BE2C (cell line): ENCODE measurements at regions not wholly inside any gene's neighbourhood (a gene's known extent, or its start where the extent isn't known, plus 50 kb on each side); places are given as distances from the start of the nearest gene placed in this dataset.
"Not testable (repeated sequence)": the region's sequence is repeated elsewhere in the genome, so short reads cannot be mapped to it uniquely, and the experiment has no call there.

Experiments used
- DNase-seq: peaks from one replicate; pipeline ENCODE4 v3.0.0-alpha.2; 2020
- H3K27me3 ChIP-seq: fragments of 250-450 bp; sonication (Bioruptor Pico); 2 replicates; pipeline ENCODE4 v1.5.1; 2020; ENCODE audit warnings: mild to moderate bottlenecking
- H3K36me3 ChIP-seq: fragments of 250-450 bp; sonication (Bioruptor Pico); 2 replicates; pipeline ENCODE4 v1.5.1; 2020; ENCODE audit warnings: mild to moderate bottlenecking
- H3K4me1 ChIP-seq: fragments of 250-450 bp; sonication (Bioruptor Pico); 2 replicates; pipeline ENCODE4 v1.5.1; 2020
- H3K4me3 ChIP-seq: 2 replicates; pipeline ENCODE4 v1.5.1; 2011; ENCODE audit warnings: low read depth, low read length
- H3K9me3 ChIP-seq: fragments of 250-450 bp; sonication (Bioruptor Pico); 2 replicates; pipeline ENCODE4 v1.5.1; 2020
- CTCF ChIP-seq: IDR thresholded peaks from 2 replicates; pipeline ENCODE4 v1.5.1; 2012; ENCODE audit warnings: mild to moderate bottlenecking, low read depth, low read length

DNA sequence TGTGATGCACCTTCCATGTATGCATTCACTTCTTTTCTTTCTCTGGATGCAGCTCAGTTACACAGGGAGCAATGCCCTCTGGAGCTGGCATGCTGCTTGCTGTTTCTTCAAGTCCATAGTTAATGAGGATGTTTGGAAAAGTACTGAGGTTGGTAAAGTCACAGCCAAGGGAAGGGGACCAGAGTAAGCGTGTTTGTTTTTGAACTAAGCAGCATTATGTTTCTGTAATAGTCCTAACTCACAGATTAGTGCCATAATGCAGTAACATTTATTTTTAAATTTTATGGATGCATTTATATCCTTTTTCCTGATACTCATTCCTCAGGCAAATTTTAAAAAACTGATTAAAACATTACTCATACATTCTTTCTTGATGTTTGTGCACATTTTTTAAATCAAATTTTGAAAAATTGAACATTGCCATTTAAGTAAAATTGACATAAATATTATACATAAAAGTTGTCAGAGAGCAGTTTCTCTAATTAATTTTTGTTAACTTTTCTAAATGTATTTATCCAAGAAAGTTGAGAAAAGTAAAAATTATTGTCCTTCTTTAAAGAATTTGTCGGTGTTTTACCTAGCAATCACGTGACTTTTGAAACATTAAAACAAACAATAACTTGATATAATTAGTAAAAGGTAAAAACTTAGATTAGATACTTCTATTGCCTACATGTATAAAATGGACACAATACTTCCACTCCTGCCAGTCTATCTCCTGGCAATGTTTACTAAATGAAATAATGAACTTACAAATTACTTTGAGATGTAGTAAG is 659.6 kb upstream of the ANKRD30A start:
- Histone ChIP-seq H3K27me3 (no peaks in the 10 kb centered on the region), H3K9me3 (no peaks in the 10 kb centered on the region), H3K4me3 (no peak overlapping the region), H3K4me1 (no peaks in the 10 kb centered on the region), H3K36me3 (no peaks in the 10 kb centered on the region)
- TF ChIP-seq CTCF, result no peak
- no peak for DNase-seq

DNA sequence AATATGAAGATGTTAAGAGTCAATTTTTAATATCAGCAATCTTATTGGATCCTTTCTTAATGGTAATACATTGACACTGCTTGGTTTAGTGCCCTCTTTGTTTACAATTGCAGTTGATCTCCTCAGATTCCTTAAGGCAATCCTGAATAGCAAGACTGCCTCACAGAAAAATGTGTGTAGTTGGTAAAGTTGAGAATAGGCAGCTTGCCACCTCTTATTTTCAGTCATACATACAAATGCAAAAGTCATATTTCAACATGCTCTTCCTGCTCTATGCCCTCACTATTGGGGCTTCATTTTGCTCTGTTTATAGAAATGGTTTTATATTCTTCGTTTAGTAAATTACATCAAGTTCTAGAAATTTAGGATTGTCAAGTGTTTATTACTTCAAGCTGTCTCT is 661.1 kb upstream of the ANKRD30A start:
- H3K36me3 ChIP-seq, result no peaks in the 10 kb centered on the region
- no peak overlapping the region for H3K4me3 ChIP-seq
- no peaks in the 10 kb centered on the region for H3K4me1 ChIP-seq
- no peak for DNase-seq
- H3K27me3 ChIP-seq, result no peaks in the 10 kb centered on the region
- H3K9me3 ChIP-seq, result no peaks in the 10 kb centered on the region
- TF ChIP-seq CTCF, result no peak

- Histone ChIP-seq H3K27me3 (no peaks in the 10 kb centered on the region), H3K9me3 (no peaks in the 10 kb centered on the region), H3K36me3 (no peaks in the 10 kb centered on the region), H3K4me3 (no peak overlapping the region), H3K4me1 (no peaks in the 10 kb centered on the region)
- TF ChIP-seq CTCF, result no peak
- DNase-seq, result no peak
Measured at GRCh38 chr10:36463390-36463789, 662.0 kb upstream of the ANKRD30A start.

- no peaks in the 10 kb centered on the region for H3K27me3 ChIP-seq
- H3K4me3 ChIP-seq, result no peak overlapping the region
- no peaks in the 10 kb centered on the region for H3K9me3 ChIP-seq
- H3K4me1 ChIP-seq, result no peaks in the 10 kb centered on the region
- DNase-seq, result no peak
- no peak for TF ChIP-seq CTCF
- no peaks in the 10 kb centered on the region for H3K36me3 ChIP-seq
Measured at GRCh38 chr10:36462194-36462593, 663.2 kb upstream of the ANKRD30A start.

DNA sequence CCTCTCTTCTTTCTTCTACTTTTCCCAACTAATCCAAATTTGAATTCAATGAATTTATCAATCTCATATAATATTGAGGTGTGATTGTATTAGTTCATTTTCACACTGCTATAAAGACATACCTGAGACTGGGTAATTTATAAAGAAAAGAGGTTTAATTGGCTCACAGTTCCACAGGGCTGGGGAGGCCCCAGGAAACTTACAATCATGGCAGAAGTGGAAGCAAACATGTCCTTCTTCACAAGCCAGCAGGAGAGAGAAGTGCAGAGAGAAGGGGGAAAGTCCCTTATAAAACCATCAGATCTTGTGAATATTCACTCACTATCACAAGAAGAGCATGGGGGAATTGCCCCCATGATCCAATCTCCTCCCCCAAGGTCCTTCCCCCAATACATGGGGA is 667.0 kb upstream of the ANKRD30A start:
- not testable (repeated sequence) for DNase-seq, H3K9me3 ChIP-seq, H3K4me3 ChIP-seq, H3K36me3 ChIP-seq, H3K27me3 ChIP-seq, H3K4me1 ChIP-seq

GRCh38 chr10:36457751-36458150 is 667.6 kb upstream of the ANKRD30A start:
- Histone ChIP-seq H3K4me1 (no peaks in the 10 kb centered on the region), H3K36me3 (no peaks in the 10 kb centered on the region), H3K27me3 (no peaks in the 10 kb centered on the region), H3K9me3 (no peaks in the 10 kb centered on the region), H3K4me3 (no peak overlapping the region)
- TF ChIP-seq CTCF, result no peak
- DNase-seq, result no peak
